ENCODE measurements at regions not wholly inside any gene's neighbourhood (a gene's known extent, or its start where the extent isn't known, plus 50 kb on each side); places are given as distances from the start of the nearest gene placed in this dataset.

GRCh38 chr15:31208817-31209216 is 107.3 kb upstream of the TRPM1 start:
- TF ChIP-seq CTCF (IDR thresholded peaks at IDR 0.05) (no peak), POLR2A (IDR thresholded peaks at IDR 0.05) (no peak), EP300 (IDR thresholded peaks at IDR 0.05) (no peak)

Measured in upper lobe of left lung (tissue), 4 donors.